Suppressor macrophage treated with lipopolysaccharide for 4 hours (primary cell): ENCODE measurements at regions not wholly inside any gene's neighbourhood (a gene's known extent, or its start where the extent isn't known, plus 50 kb on each side); places are given as distances from the start of the nearest gene placed in this dataset.

Source experiments
- DNase-seq: peaks from one replicate; pipeline ENCODE4 v3.0.0-alpha.2; 2020

DNA sequence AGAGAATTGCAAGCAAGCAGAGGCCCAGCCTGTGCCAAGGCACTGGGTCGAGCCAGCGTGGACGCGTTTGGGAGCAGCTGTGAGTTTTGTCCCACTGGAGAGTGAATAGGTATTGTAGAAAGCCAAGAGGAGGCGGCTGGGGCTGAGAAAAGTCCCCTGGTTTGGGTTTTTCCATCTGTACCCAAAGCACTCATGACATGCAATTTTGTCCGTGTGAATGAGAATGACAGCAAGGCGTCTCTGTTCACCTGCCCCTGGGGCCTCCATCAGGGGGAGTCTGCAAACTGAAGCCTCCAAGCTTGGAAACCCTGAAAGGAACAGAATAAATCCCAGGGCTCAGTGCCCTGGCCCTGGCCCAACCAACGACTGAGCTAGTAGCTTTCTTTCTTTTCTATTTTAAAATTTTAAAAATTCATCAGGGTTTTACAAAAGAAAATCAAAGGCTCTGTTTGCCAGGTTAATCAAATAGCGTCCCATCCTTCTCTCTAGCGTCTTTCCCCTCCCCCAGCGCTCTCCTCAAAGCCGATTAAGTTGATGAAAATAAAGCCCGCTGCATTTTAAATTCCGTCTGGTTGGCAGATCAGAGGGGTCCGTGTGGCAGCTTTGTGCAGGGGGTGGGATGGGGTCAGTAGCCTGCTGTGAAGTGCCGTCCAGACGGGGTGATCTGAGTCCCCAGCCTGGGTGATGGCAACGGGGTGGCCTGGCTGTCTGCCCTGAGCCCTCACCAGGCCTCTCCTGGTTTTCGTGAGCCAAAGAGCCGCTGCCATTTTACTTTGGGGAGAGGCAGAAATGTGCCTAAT is 171.0 kb downstream of the KATNIP start:
- DNase-seq: no peak

GRCh38 chr16:27721531-27722181 is 171.7 kb downstream of the KATNIP start:
- DNase-seq: no peak

GRCh38 chr16:27722207-27722606 is 172.3 kb downstream of the KATNIP start:
- no peak for DNase-seq

DNA sequence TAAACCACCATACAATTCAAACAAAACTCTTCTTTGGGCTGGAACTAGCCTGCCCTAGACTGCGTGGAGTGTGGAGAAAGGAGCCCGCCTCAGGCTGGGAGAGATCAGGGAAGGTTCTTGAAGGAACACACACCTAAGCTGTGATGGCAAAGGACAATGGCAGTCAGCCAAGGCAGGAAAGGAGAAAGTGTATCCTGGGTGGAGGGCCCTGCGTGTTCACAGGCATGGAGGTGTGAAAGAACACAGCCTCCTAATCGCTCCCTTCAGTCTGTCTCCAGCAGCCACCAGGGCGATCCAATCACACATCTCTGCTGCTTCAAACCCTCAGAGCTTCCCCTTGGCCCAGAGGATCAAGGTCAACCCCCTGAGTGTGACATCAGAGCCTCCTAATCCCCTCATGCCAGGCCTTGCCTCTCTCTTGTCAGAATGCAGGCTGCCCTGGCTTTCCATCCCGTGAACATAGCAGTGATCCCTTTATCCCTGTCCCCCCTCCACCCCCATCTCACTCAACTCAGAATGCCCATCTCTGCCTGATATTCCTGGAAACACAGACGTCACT is 173.0 kb downstream of the KATNIP start:
- no peak for DNase-seq

GRCh38 chr16:27723711-27724481 is 174.0 kb downstream of the KATNIP start:
- DNase-seq: no peak

DNA sequence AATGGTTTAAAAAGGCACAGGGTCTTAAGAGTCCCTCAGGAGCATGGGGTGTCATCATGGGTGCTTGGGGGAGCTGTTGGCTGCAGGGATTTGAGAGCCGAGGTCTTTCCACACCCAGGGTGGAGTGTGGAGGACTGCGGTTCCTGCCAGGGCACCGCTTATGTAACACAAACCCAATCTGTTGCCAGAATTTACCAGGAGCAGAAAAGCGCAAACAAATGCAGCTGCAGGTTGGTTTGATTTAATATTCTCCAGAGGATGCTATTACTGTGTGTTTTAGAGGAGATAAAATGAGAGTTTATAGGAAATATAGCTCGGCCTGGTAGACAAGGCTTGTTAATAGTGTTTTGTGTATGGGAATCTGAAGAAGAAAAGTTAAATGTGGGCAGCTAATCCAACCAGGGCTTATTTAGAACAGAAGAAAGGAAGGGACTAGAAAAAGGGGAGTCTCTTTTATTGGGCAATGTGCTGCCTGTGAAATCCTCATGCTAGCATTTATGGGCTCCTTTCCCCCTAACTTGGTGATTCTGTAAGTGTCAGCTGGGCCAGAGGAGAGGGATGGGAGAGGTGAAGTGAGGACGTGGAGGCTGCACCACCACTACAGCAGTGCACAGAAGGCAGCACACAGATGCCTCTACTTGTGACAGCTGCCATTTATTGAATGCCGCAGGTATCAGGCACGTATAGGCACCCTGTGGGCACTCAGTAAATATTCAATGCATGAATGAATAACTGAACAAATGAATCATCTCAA is 174.7 kb downstream of the KATNIP start:
- DNase-seq: no peak

- no peak for DNase-seq
Observed at GRCh38 chr16:27725236-27726000, 175.5 kb downstream of the KATNIP start.

DNA sequence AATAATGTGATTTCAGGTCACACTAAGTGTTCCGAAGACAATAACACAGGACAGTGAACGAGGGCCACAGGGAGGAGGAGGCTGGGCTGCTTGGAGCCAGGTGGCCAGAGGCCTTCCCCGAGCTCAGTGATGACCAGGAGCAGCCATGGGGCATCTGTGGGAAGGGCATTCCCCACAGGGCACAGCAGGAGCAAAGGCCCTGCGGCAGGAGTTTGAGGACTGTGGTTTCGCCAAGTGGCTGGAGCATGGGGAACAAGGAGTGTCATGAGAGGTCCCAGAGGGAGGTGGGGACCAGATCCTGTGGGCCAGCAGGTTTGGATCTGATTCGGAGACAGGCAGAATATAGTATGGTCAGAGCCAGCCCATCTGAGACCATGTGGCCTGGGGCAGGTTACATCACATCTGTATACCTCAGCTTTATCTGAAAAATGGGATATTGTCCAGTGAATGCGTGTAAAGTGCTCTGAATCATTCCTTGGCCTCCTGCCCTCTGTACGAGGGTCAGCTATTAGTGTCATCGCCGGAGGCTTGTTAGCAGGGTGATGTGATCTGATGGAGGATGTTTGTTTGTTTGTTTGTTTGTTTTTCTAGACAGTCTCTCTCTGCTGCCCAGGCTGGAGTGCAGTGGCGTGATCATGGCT is 176.8 kb downstream of the KATNIP start:
- no peak for DNase-seq

- DNase-seq: no peak
Observed at GRCh38 chr16:27727941-27728340, 178.0 kb downstream of the KATNIP start.

DNA sequence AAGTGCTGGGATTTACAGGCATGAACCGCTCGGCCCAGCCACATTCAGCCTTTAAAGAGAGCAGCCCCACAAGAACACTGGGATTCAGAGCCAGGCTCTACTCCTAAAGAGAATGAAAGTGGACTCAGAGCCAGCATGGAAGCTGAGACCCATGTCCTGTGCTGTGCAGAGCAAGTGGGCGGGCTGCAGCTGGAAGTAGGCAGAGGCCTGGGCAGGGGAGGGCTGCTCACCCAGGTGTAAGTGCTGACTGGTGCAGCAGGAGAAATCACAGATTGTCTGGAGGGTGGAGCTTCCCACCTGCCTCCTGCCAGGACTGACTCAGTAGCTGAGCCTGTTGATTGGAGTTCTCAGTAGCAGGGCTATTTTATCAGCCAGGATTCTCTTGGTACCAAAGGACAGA is 178.7 kb downstream of the KATNIP start:
- DNase-seq: no peak

DNA sequence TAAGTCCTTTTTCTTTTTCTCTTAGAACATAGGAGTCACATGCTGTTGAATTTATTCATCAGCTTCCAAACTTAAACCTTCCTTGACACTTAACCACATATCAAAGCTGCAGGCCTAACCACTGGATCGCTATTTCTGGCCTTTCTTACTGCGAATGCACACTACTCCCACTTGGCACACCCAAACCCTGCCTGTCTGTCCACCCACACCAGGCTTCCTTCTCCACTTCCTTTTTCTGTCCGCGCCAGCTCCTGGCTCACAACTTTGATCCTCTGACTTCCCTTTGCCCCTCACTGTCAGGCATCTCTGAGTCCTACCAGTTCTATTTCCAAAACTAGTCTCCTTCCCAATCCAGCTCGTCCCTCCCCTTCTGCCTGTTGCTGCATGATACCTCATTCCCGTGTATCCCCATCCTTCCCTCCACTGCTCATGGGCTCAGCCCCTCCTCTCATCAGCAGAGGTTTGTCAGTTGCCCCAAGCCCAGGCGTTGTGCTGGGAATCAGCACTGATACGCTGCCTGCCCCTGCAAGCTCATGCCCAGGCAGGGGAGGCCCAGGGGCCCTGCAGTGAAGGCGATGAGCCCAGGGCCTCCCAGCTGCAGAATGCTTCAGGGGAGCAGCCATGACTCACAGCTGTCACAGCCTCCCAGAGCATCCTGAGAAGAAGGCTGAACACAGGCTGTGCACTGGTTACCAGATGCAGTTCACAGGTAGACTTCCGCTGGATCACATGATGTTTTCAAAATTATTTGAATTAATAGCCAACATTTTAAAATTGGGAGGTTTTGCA is 179.8 kb downstream of the KATNIP start:
- DNase-seq: peak; percentile 66

GRCh38 chr16:27730661-27731210 is 180.8 kb downstream of the KATNIP start:
- no peak for DNase-seq

- DNase-seq: no peak
Observed at GRCh38 chr16:27735031-27735430, 185.1 kb downstream of the KATNIP start.

DNA sequence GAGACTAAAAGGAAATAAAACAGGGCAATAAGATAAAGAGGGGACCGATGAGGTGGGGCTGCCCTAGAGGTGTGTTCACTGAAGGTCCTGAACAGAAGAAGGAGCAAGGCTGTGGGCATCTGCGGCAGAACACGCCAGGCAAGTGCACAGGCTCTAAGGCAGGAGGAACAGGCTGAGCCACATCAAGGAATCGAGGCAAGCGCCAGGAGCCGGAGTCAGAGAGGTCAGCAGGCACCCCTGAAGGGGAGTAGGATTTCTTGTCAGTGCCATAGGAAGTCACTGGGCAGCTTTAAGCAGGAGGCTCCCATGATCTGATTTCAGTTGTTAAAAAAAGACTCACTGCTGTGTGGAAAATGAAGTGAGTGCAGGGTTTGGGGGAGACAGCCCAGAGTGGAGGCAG is 186.5 kb downstream of the KATNIP start:
- DNase-seq: no peak

GRCh38 chr16:27737513-27737912 is 187.6 kb downstream of the KATNIP start:
- DNase-seq: no peak
